Keratinocyte (primary cell): ENCODE measurements at regions not wholly inside any gene's neighbourhood (a gene's known extent, or its start where the extent isn't known, plus 50 kb on each side); places are given as distances from the start of the nearest gene placed in this dataset.

Source experiments
- CTCF ChIP-seq, 3 experiments: IDR thresholded peaks in 1 of 3; conservative IDR thresholded peaks in 1 of 3; optimal IDR thresholded peaks in 1 of 3; 2 replicates in 2 of 3; 3 replicates in 1 of 3; pipeline versions ENCODE3 to v1.5.1; 2011; ENCODE audit warnings: low read length in 3 of 3, mild to moderate bottlenecking in 3 of 3, moderate library complexity in 2 of 3, control low read depth in 1 of 3, inconsistent platforms in 1 of 3; ENCODE audit not compliant: insufficient read depth in 2 of 3; ENCODE audit errors: extremely low read depth in 1 of 3
- EZH2 ChIP-seq: IDR thresholded peaks from one replicate; pipeline ENCODE4 v1.6.1; 2012; ENCODE audit warnings: inconsistent platforms, mild to moderate bottlenecking, low read length, moderate library complexity

DNA sequence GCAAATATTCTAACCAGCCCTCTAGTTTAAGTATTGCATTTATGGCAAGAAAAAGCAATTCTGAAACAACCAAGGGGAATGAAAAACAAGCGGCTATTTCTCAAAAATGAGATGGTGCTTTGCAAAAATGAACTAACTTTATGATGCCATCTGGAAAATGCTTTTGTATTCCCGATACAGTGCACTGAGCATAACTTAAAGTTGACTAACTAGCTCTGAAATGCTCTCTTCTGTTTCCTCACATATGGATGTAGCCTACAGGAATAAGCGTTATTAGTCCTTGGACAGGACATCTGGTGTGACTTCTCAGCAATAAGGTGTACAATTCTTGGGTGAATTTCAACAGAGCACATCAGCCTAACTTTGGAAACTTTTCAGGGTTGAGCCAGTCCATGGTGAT lies 228.2 kb upstream of the DDI1 start:
- TF ChIP-seq CTCF (optimal IDR thresholded peaks at IDR 0.05 in 1 of 3, IDR thresholded peaks at IDR 0.05 in 1 of 3, conservative IDR thresholded peaks at IDR 0.05 in 1 of 3; ENCODE audit: extremely low read depth in 1 of 3, insufficient read depth in 2 of 3, low read length in 3 of 3) (no peak), EZH2 (no peak)
